ENCODE measurements at regions not wholly inside any gene's neighbourhood (a gene's known extent, or its start where the extent isn't known, plus 50 kb on each side); places are given as distances from the start of the nearest gene placed in this dataset.

GRCh38 chr5:10125116-10125515 lies 124.6 kb downstream of the ATPSCKMT start:
- Histone ChIP-seq H3K9me3 (ENCODE audit: control insufficient read depth, insufficient read depth, low read length) (no peaks in the 10 kb centered on the region), H3K4me2 (ENCODE audit: low read depth, low read length) (no peak overlapping the region), H3K56ac (ENCODE audit: extremely low read depth, insufficient read depth, low read length) (no peak overlapping the region), H2BK120ac (ENCODE audit: low read depth, low read length) (no peak overlapping the region), H4K20me1 (ENCODE audit: insufficient read depth, low read length) (no peaks in the 10 kb centered on the region), H2BK5ac (ENCODE audit: low read depth, low read length, poor library complexity, severe bottlenecking) (no peak overlapping the region), H4K91ac (ENCODE audit: insufficient read depth, low read depth, low read length) (no peak overlapping the region), H3K23ac (ENCODE audit: low read depth, low read length) (no peak overlapping the region), H2AK9ac (replicated peaks; ENCODE audit: low read depth, low read length, poor library complexity) (no peak overlapping the region), H3K9me1 (ENCODE audit: insufficient read depth, low read length) (no peaks in the 10 kb centered on the region), H3K27me3 (ENCODE audit: control insufficient read depth, insufficient read depth, low read length) (no peaks in the 10 kb centered on the region), H3K9ac (ENCODE audit: low read depth, low read length) (no peak overlapping the region), H3K4me3 (ENCODE audit: insufficient read depth, low read depth, low read length) (no peak overlapping the region), H2AK5ac (ENCODE audit: low read depth, low read length) (no peak overlapping the region), H3K4ac (ENCODE audit: low read depth, low read length) (no peak overlapping the region), H3K36me3 (ENCODE audit: control insufficient read depth, insufficient read depth, low read length) (no peaks in the 10 kb centered on the region), H3K14ac (replicated peaks; ENCODE audit: low read depth, low read length) (no peak overlapping the region), H2BK20ac (ENCODE audit: low read depth, low read length) (no peak overlapping the region), H4K8ac (ENCODE audit: low read depth in 2 of 2, low read length in 2 of 2) (no peak overlapping the region), H3K79me1 (ENCODE audit: low read depth in 1 of 2, low read length in 2 of 2) (no peaks in the 10 kb centered on the region), H2AFZ (replicated peaks; ENCODE audit: low read length, poor library complexity) (peak overlapping the region; percentile 61), H3K4me1 (ENCODE audit: control insufficient read depth, insufficient read depth, low read length) (no peaks in the 10 kb centered on the region), H3K27ac (ENCODE audit: insufficient read depth, low read length) (no peak overlapping the region), H3K18ac (ENCODE audit: low read depth, low read length) (no peak overlapping the region), H2BK15ac (ENCODE audit: low read depth, low read length) (no peak overlapping the region), H4K5ac (ENCODE audit: low read depth, low read length) (no peak overlapping the region)
- BruUV-seq (replicated peaks), result no TSS peak
- WGBS, 2 experiments (ENCODE audit: extremely low coverage in 2 of 2, insufficient read length in 1 of 2), result 90% methylated on average over 2 of the region's 9 CpGs; no CpG with 5 or more reads in 1 of the 2 experiments
- dilution Hi-C loops (cut with HindIII; ENCODE audit: low sequenced_read_pairs, unreplicated experiment) (no loop called here), intact Hi-C loops (cut with micrococcal nuclease) (no loop called here), in situ Hi-C loops (cut with MboI; ENCODE audit: low sequenced_read_pairs) (no loop called here)
- ChIA-PET CTCF (no interaction called here), POLR2A (ENCODE audit: unreplicated experiment) (no interaction called here)
- ATAC-seq (ENCODE audit: low read depth), result no peak
- DNase-seq, result no peak
- TF ChIP-seq RAD21 (IDR thresholded peaks at IDR 0.05; ENCODE audit: low read length), result no peak
- TF ChIP-seq RFX5 (IDR thresholded peaks at IDR 0.05; ENCODE audit: low read depth, low read length), result no peak
- no peak for TF ChIP-seq SMC3 (IDR thresholded peaks at IDR 0.05; ENCODE audit: low read depth, low read length)
- no peak for TF ChIP-seq ELK1 (IDR thresholded peaks at IDR 0.05; ENCODE audit: borderline replicate concordance, low read depth, low read length)
- no peak for TF ChIP-seq RCOR1 (IDR thresholded peaks at IDR 0.05; ENCODE audit: insufficient replicate concordance, low read length)
- TF ChIP-seq NFE2L2 (IDR thresholded peaks at IDR 0.05; ENCODE audit: low read depth, low read length), result no peak
- TF ChIP-seq MXI1 (IDR thresholded peaks at IDR 0.05; ENCODE audit: borderline replicate concordance, low read depth, low read length), result no peak
- TF ChIP-seq BHLHE40 (IDR thresholded peaks at IDR 0.05; ENCODE audit: low read depth, low read length), result no peak
- no peak for TF ChIP-seq USF2 (IDR thresholded peaks at IDR 0.05; ENCODE audit: low read depth, low read length)
- TF ChIP-seq CHD1 (IDR thresholded peaks at IDR 0.05; ENCODE audit: low read depth, low read length), result no peak
- no peak for TF ChIP-seq FOS (IDR thresholded peaks at IDR 0.05; ENCODE audit: low read depth, low read length)
- TF ChIP-seq POLR2A (IDR thresholded peaks at IDR 0.05; ENCODE audit: low read depth, low read length), result no peak
- no peak for TF ChIP-seq CTCF (conservative IDR thresholded peaks at IDR 0.05; ENCODE audit: low read depth, low read length)
- TF ChIP-seq MAFK (IDR thresholded peaks at IDR 0.05; ENCODE audit: low read depth, low read length), result no peak
- no peak for TF ChIP-seq MAZ (IDR thresholded peaks at IDR 0.05; ENCODE audit: borderline replicate concordance, low read depth, low read length)
- no peak for TF ChIP-seq CEBPB (IDR thresholded peaks at IDR 0.05; ENCODE audit: low read depth, low read length)

Measured in IMR-90 (cell line).